ENCODE measurements at regions not wholly inside any gene's neighbourhood (a gene's known extent, or its start where the extent isn't known, plus 50 kb on each side); places are given as distances from the start of the nearest gene placed in this dataset.
A peak's percentile ranks its signal among the peaks of the same experiment; 100 is the strongest.

- H3K4me3 Mint-ChIP-seq (ENCODE audit: low read depth): no peak overlapping the region
Measured at GRCh38 chr1:187862506-187862905, 1033.8 kb downstream of the PLA2G4A start.

GRCh38 chr1:187870552-187870951 lies 1041.8 kb downstream of the PLA2G4A start:
- H3K4me3 Mint-ChIP-seq (ENCODE audit: low read depth): no peak overlapping the region
- H3K27me3 Mint-ChIP-seq: no peaks in the 10 kb centered on the region
- H3K27ac Mint-ChIP-seq: no peak overlapping the region
- no peaks in the 10 kb centered on the region for H3K9me3 Mint-ChIP-seq (ENCODE audit: low read depth)
- H3K4me1 Mint-ChIP-seq (ENCODE audit: low read depth): peaks cover 2% of the 10 kb centered on the region
- TF ChIP-seq, protein P1, sequence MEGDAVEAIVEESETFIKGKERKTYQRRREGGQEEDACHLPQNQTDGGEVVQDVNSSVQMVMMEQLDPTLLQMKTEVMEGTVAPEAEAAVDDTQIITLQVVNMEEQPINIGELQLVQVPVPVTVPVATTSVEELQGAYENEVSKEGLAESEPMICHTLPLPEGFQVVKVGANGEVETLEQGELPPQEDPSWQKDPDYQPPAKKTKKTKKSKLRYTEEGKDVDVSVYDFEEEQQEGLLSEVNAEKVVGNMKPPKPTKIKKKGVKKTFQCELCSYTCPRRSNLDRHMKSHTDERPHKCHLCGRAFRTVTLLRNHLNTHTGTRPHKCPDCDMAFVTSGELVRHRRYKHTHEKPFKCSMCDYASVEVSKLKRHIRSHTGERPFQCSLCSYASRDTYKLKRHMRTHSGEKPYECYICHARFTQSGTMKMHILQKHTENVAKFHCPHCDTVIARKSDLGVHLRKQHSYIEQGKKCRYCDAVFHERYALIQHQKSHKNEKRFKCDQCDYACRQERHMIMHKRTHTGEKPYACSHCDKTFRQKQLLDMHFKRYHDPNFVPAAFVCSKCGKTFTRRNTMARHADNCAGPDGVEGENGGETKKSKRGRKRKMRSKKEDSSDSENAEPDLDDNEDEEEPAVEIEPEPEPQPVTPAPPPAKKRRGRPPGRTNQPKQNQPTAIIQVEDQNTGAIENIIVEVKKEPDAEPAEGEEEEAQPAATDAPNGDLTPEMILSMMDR (IDR thresholded peaks at IDR 0.05; ENCODE audit: unreplicated experiment): no peak
- DNase-seq (ENCODE audit: low spot score, unreplicated experiment): no peak
- no peaks in the 10 kb centered on the region for H3K36me3 Mint-ChIP-seq (ENCODE audit: insufficient read depth)

More at GRCh38 chr1:187862506-187862905, 1033.8 kb downstream of the PLA2G4A start:
- Mint-ChIP-seq H3K27me3 (no peaks in the 10 kb centered on the region), H3K4me1 (ENCODE audit: low read depth) (no peaks in the 10 kb centered on the region), H3K9me3 (ENCODE audit: low read depth) (peaks cover 7% of the 10 kb centered on the region), H3K36me3 (ENCODE audit: insufficient read depth) (no peaks in the 10 kb centered on the region), H3K27ac (no peak overlapping the region)
- no peak for DNase-seq (ENCODE audit: low spot score, unreplicated experiment)
- TF ChIP-seq, protein P1 (IDR thresholded peaks at IDR 0.05; ENCODE audit: unreplicated experiment): no peak

GRCh38 chr1:187871177-187871845 lies 1042.6 kb downstream of the PLA2G4A start:
- Mint-ChIP-seq H3K4me3 (ENCODE audit: low read depth) (no peak overlapping the region), H3K27me3 (no peaks in the 10 kb centered on the region), H3K36me3 (ENCODE audit: insufficient read depth) (no peaks in the 10 kb centered on the region), H3K4me1 (ENCODE audit: low read depth) (peaks cover 2% of the 10 kb centered on the region), H3K27ac (peak overlapping the region; percentile 82), H3K9me3 (ENCODE audit: low read depth) (no peaks in the 10 kb centered on the region)
- TF ChIP-seq, protein P1 (IDR thresholded peaks at IDR 0.05; ENCODE audit: unreplicated experiment): no peak
- DNase-seq (ENCODE audit: low spot score, unreplicated experiment): no peak

GRCh38 chr1:187872550-187872949 lies 1043.8 kb downstream of the PLA2G4A start:
- Mint-ChIP-seq H3K27ac (no peak overlapping the region), H3K9me3 (ENCODE audit: low read depth) (no peaks in the 10 kb centered on the region), H3K4me1 (ENCODE audit: low read depth) (peaks cover 2% of the 10 kb centered on the region), H3K36me3 (ENCODE audit: insufficient read depth) (no peaks in the 10 kb centered on the region), H3K4me3 (ENCODE audit: low read depth) (no peak overlapping the region), H3K27me3 (no peaks in the 10 kb centered on the region)
- no peak for DNase-seq (ENCODE audit: low spot score, unreplicated experiment)
- TF ChIP-seq, protein P1 (IDR thresholded peaks at IDR 0.05; ENCODE audit: unreplicated experiment): no peak

DNA sequence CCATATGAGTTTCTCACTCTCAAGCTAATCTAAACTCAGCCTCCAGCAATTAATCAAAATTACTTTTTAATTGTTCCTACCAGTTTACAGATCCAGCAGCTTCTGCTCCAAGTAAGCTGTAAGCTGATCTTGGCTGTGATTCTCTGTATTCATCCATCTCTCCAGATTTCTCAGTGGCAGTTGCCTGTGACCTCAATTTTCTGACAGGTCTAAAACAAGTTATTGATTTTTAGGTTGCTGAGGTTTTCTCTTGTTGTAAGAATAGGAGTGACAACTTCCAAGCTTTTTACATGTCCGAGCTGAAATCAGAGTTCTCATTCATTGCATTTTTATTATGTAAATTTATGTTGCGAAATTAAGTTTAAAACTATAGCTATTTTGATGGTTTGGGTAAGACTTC lies 1044.4 kb downstream of the PLA2G4A start:
- H3K36me3 Mint-ChIP-seq (ENCODE audit: insufficient read depth): no peaks in the 10 kb centered on the region
- no peaks in the 10 kb centered on the region for H3K9me3 Mint-ChIP-seq (ENCODE audit: low read depth)
- no peak for DNase-seq (ENCODE audit: low spot score, unreplicated experiment)
- H3K27me3 Mint-ChIP-seq: no peaks in the 10 kb centered on the region
- H3K27ac Mint-ChIP-seq: no peak overlapping the region
- TF ChIP-seq, protein P1 (IDR thresholded peaks at IDR 0.05; ENCODE audit: unreplicated experiment): no peak
- H3K4me3 Mint-ChIP-seq (ENCODE audit: low read depth): no peak overlapping the region
- peaks cover 2% of the 10 kb centered on the region for H3K4me1 Mint-ChIP-seq (ENCODE audit: low read depth)

Measured in progenitor cell of endocrine pancreas (in vitro differentiated cells).